GM03348 (cell line): ENCODE measurements at regions not wholly inside any gene's neighbourhood (a gene's known extent, or its start where the extent isn't known, plus 50 kb on each side); places are given as distances from the start of the nearest gene placed in this dataset.

Source experiments
- DNase-seq: peaks from one replicate; pipeline ENCODE4 v3.0.0; 2012; ENCODE audit warnings: low spot score

- DNase-seq: no peak
These were observed 331.8 kb downstream of the AASDHPPT start for GRCh38 chr11:106409222-106409621.

DNA sequence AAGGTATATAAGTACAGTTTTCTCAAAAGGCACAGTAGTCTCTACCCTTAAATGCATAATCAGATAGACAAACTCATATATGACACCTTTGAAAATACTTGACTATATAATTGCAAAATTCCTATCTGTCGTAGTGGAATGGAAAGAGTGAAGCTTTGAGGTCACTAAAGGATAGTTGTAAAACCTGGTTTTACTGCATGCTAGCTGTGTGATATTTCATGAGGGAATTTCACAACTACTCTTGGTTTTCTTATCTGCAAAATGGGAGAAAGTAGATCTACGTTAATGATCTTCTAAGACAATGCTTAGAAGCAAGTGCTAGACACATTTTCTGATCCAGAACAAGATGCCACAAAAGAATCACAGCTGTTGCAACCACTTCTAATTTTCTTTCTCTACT, 332.2 kb downstream of the AASDHPPT start:
- no peak for DNase-seq

- no peak for DNase-seq
These were observed 333.4 kb downstream of the AASDHPPT start for GRCh38 chr11:106410902-106411301.

DNA sequence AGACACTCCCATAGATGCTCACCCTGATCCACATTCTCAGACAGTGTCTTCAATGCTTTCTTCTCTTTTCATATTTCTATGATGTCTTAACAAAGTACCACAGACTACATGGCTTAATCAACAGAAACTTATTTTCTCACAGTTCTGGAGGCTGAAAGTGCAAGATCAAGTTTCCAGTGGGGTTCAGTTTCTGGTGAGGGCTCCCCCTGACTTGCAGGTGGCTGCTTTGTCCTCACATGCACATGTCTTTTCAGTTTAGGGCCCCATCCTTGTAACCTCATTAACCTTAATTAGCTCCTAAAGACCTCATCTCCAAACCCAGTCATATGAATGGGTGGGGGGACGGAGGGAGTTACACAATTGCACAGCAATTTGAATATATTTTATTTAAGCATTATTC, 335.8 kb downstream of the AASDHPPT start:
- DNase-seq: no peak

GRCh38 chr11:106415510-106415909, 338.0 kb downstream of the AASDHPPT start:
- DNase-seq: no peak

GRCh38 chr11:106418791-106419190, 341.3 kb downstream of the AASDHPPT start:
- DNase-seq: no peak

DNA sequence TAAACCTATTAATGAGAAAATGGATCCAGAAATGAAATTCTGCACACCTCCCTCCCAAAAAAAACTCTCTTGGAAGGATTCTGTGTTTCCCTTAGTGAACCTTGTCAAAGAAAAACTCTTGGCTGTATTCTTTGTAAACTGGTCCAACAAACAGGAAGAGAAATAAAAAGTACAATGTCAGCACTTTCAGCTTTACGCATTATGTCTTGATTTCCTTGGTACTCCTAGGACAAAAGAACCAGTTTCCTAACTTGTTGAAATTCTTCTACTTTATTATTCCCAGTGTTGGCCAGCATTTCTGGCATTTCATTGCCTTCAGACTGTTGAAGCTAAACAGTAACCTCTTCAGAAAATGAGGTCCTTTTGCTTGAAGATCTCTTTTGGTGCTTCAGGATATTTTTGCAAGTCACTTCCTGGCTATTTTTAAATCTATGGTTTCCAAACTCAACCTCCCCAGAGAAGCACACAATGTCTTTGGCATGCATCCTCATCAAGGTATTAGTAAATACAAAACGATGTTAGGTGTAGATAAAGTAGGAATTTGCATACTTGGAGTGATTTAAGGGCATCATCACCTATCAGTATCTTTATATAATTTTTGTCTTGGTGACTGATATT, 342.7 kb downstream of the AASDHPPT start:
- no peak for DNase-seq

GRCh38 chr11:106420686-106421085, 343.2 kb downstream of the AASDHPPT start:
- DNase-seq: no peak

GRCh38 chr11:106421676-106422292, 344.3 kb downstream of the AASDHPPT start:
- DNase-seq: no peak

GRCh38 chr11:106422583-106422982, 345.1 kb downstream of the AASDHPPT start:
- no peak for DNase-seq

- peak; percentile 18 for DNase-seq
These were observed 346.6 kb downstream of the AASDHPPT start for GRCh38 chr11:106424111-106424510.

- DNase-seq: no peak
These were observed 348.4 kb downstream of the AASDHPPT start for GRCh38 chr11:106425819-106426218.

DNA sequence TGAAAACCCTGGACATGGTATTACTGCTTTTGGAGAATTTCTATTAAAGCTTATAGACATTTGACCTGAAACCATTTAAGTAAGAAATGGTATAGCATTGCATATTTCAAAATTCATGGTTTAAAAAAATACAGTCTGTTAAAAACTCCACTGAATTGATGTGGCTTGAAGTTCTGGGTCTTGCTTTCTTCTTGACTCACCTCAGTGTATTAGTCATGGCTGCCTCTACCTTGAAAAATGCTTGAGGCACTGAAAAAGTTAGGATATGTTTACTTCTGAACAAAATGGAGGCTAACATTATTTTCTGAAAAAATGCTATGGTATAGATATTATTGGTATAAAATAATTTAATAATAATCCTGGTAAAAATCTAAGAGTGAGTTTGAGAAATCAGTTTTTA, 349.2 kb downstream of the AASDHPPT start:
- no peak for DNase-seq

DNA sequence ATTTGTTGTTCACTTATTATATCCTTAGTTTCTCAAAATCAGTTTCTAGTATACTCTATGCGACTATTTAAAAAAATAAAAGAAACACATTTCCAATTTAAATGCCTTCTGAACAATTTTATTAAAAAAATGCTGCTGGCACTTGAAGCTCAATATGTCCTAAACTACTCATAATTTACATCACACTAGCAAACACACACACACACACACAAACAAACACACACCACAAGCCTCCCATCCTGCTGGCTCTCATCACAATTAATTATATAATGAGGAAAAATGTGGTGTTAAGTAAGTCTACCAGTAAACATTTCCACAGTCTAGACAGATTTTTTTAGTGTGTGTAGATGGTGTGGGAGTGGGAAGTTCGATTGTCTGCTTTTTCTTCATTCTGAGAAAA, 350.3 kb downstream of the AASDHPPT start:
- DNase-seq: no peak

DNA sequence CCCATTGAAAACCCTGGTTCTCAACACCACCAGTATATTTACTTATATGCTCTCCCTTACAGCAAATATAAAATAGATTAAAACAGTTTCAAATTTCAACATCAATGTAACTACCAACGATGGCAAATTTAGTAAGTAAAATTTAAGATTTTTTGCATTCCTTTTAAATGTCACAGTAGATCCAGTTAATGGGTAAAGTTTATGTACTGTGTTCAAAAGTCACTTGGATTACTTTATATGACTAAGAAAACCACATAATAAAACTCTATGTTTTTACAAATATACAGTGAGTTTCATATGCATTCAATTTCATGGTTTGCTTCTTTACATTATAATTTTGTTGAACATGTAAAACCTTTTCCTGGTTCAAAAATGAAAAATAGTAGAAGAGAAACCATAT, 364.6 kb downstream of the AASDHPPT start:
- DNase-seq: no peak

GRCh38 chr11:106446302-106446701, 368.8 kb downstream of the AASDHPPT start:
- DNase-seq: no peak

DNA sequence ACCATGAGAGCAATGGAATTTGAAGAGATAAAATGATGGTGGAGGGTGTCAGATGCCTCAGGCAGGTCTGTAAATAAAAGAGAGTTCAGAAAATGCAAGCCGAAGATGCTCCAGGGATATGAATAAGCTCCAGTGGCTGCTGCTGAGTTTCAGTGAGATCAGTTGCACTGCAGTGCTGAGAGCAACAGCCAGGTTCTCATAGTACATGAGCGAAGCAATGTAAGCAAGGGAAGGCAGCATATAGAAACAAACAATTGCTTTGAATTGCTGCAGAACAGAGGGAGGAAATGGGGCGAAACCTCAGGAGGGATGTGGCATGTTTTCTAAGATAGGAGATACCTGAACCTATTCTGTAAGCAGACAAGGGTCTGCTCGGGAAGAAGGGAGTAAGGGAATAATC, 369.5 kb downstream of the AASDHPPT start:
- no peak for DNase-seq

- DNase-seq: no peak
These were observed 370.2 kb downstream of the AASDHPPT start for GRCh38 chr11:106447631-106448191.

- DNase-seq: no peak
These were observed 372.3 kb downstream of the AASDHPPT start for GRCh38 chr11:106449763-106450162.

GRCh38 chr11:106451228-106451922, 373.9 kb downstream of the AASDHPPT start:
- no peak for DNase-seq

GRCh38 chr11:106456647-106457046, 379.2 kb downstream of the AASDHPPT start:
- DNase-seq: no peak

- peak; percentile 34 for DNase-seq
These were observed 380.3 kb downstream of the AASDHPPT start for GRCh38 chr11:106457727-106458126.

DNA sequence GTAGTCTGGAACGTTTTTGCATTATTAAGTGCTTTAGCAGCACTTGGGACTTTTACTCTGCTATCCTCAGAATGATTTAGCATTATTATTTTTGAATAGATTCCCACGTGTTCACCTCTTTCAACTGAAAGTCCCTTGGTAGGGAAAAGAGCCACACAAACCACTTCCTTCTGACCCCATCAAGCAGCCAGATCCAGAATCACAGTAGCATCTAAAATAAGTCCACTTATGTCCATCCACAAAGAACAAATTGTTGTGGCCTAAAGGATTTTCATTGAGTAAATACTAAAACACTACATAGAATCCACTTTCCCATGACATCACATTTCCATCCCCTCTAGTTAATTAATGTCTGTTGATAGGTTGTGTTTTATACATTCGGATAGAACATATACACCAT, 381.7 kb downstream of the AASDHPPT start:
- no peak for DNase-seq
